ENCODE measurements at regions not wholly inside any gene's neighbourhood (a gene's known extent, or its start where the extent isn't known, plus 50 kb on each side); places are given as distances from the start of the nearest gene placed in this dataset.

DNA sequence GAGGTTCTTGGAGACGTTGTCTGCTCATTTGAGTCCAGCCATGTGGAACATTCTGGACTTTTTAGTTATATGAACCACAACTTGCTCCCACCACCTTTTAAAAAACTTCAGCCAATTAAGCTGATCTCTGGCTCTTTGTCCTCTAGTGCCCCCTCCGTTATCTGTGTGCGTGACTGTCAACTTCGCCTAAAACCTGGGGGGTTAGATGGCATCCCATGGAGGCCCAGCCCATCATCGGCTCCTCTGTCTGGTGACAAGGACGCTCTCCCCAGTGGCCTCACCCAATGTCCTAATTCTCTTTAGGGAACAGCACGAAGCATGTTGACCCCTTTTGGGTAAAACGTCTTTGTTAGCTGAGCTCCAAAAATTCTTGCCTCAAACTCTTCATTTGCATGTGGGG is 341.0 kb upstream of the TNRC6C start:
- H3K4me3 ChIP-seq, result no peak overlapping the region
- no peak for DNase-seq
- intact Hi-C loops (cut with DNase I), result no loop called here
- peaks cover 0 to 12% (median 5%) of the 10 kb centered on the region in 9 donors for H3K4me1 ChIP-seq
- ATAC-seq, result peak in 1 of 8 donors; percentile 9
- H3K27ac ChIP-seq, result no peak overlapping the region
- H3K36me3 ChIP-seq, result no peaks in the 10 kb centered on the region
- WGBS, 2 donors, result 84 to 85% methylated on average over 8 of the region's 8 CpGs
- TF ChIP-seq, protein P1, sequence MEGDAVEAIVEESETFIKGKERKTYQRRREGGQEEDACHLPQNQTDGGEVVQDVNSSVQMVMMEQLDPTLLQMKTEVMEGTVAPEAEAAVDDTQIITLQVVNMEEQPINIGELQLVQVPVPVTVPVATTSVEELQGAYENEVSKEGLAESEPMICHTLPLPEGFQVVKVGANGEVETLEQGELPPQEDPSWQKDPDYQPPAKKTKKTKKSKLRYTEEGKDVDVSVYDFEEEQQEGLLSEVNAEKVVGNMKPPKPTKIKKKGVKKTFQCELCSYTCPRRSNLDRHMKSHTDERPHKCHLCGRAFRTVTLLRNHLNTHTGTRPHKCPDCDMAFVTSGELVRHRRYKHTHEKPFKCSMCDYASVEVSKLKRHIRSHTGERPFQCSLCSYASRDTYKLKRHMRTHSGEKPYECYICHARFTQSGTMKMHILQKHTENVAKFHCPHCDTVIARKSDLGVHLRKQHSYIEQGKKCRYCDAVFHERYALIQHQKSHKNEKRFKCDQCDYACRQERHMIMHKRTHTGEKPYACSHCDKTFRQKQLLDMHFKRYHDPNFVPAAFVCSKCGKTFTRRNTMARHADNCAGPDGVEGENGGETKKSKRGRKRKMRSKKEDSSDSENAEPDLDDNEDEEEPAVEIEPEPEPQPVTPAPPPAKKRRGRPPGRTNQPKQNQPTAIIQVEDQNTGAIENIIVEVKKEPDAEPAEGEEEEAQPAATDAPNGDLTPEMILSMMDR (IDR thresholded peaks at IDR 0.05), result no peak
- no peaks in the 10 kb centered on the region for H3K27me3 ChIP-seq
- H3K9me3 ChIP-seq, result no peaks in the 10 kb centered on the region

DNA sequence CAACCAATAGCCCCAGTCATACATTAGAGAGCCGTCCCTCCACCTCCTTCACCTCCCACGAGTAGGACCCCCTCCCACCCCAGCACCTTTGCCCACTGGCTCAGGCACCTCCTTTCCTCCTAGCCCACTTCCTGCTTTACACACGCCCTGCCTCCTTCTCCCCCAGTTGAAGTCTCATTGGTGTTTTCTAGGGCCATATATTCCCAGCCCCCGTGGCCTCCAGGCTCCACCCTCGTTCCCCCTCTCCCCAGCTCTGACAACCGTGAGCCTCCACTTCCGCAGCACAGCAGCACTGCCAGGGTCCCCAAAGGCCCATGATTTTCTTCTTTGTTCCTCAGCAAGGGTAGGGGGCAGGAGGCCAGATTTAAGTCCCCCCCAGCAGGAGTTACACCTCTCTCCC is 340.3 kb upstream of the TNRC6C start:
- Histone ChIP-seq H3K4me3 (no peak overlapping the region), H3K4me1 (peaks cover 0 to 12% (median 5%) of the 10 kb centered on the region in 9 donors), H3K9me3 (no peaks in the 10 kb centered on the region), H3K36me3 (no peaks in the 10 kb centered on the region), H3K27me3 (no peaks in the 10 kb centered on the region), H3K27ac (no peak overlapping the region)
- ATAC-seq (no peak), DNase-seq (no peak)
- TF ChIP-seq, protein P1 (IDR thresholded peaks at IDR 0.05), result no peak
- intact Hi-C loops (cut with DNase I), result no loop called here
- 70 to 83% methylated on average over 7 of the region's 7 CpGs for WGBS, 2 donors

DNA sequence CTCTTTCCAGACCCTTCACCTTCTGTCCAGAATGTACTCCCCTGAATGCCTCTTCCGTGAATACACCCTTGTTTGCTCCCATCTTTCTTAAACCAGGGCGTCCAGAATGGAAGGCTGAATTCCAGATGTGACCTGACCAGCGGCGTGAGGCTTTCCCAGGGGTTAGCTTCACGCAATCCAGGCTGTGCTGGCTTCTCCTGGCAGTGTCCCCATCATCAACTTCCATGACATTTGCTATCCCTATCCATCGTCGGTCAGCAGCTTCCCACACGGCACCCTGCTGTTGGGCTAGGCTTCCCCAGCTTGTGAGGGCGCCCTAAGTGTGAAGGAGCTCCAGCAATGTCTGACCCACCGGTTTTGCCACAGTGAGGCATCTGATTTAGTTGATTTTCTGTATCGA is 339.8 kb upstream of the TNRC6C start:
- WGBS, 2 donors, result 89 to 93% methylated on average over 11 of the region's 11 CpGs
- intact Hi-C loops (cut with DNase I), result no loop called here
- Histone ChIP-seq H3K27ac (no peak overlapping the region), H3K36me3 (no peaks in the 10 kb centered on the region), H3K4me3 (no peak overlapping the region), H3K9me3 (no peaks in the 10 kb centered on the region), H3K27me3 (no peaks in the 10 kb centered on the region), H3K4me1 (peaks cover 0 to 12% (median 5%) of the 10 kb centered on the region in 9 donors)
- no peak for DNase-seq
- TF ChIP-seq, protein P1 (IDR thresholded peaks at IDR 0.05), result no peak
- no peak for ATAC-seq

DNA sequence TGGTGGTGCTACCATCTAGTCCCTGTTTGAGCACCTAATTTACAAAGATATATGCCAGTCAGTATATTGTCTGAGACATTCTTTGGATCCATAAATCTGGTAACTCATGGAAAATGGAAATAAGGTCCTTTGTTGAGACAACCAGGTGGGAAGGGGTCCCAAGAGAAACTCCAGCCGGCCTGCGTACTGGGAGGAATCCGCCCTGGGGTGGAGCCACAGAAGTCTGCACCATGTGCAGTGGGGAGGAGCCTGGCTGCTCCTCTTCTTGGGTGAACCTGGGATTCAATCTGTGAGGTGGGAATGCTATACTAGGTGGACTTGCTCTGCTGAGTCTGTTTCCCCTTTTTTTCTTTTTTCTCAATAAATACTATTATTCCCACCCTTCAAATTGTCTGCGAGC is 339.2 kb upstream of the TNRC6C start:
- H3K27ac ChIP-seq, result no peak overlapping the region
- H3K9me3 ChIP-seq, result no peaks in the 10 kb centered on the region
- WGBS, 2 donors, result 91 to 93% methylated on average over 4 of the region's 4 CpGs
- no peak for DNase-seq
- intact Hi-C loops (cut with DNase I), result no loop called here
- peaks cover 0 to 12% (median 5%) of the 10 kb centered on the region in 9 donors for H3K4me1 ChIP-seq
- H3K36me3 ChIP-seq, result no peaks in the 10 kb centered on the region
- no peak overlapping the region for H3K4me3 ChIP-seq
- no peaks in the 10 kb centered on the region for H3K27me3 ChIP-seq
- no peak for ATAC-seq
- TF ChIP-seq, protein P1 (IDR thresholded peaks at IDR 0.05), result no peak
